GM21786 (cell line): ENCODE measurements at regions not wholly inside any gene's neighbourhood (a gene's known extent, or its start where the extent isn't known, plus 50 kb on each side); places are given as distances from the start of the nearest gene placed in this dataset.

Source experiments
- ATAC-seq: cut with Tn5 transposase; IDR thresholded peaks from one replicate; pipeline ENCODE4 v1.9.1; 2021; ENCODE audit not compliant: unreplicated experiment

DNA sequence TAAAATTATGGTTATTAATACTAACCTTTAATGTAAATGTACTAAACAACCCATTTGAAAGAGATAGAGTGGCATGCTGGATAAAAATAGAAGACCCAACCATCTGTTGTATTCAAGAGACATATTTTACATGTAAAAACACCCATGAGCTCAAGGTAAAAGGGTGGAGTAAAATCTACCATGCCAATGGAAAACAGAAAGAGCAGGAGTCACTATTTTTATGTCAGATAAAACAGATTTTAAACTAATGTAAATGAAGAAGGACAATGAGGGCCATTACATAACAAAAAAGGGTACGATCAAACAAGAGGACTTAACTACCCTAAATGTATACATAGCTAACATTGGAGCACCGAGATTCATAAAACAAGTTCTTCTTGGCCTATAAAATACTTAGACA, 66.3 kb downstream of the ITM2A start:
- no peak for ATAC-seq

DNA sequence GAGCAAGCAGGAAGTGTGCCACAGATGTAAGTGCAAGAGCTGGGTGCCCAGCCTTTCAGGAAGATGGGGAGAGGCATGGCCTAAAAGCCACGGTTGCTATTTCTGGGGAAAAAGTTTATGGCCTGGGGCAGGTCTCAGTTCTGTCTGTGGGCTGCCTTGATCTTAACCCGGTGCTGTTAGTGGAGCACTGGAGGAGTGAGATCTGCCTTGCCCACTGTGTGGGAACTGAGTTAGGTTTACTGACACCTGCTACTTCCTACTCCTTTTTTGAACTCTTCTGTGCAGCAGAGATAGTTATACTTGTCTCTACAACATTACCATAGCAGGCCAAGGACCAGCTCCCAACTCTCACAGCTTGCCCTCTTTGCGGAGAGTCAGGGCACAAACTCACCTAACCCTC, 76.5 kb downstream of the ITM2A start:
- no peak for ATAC-seq

DNA sequence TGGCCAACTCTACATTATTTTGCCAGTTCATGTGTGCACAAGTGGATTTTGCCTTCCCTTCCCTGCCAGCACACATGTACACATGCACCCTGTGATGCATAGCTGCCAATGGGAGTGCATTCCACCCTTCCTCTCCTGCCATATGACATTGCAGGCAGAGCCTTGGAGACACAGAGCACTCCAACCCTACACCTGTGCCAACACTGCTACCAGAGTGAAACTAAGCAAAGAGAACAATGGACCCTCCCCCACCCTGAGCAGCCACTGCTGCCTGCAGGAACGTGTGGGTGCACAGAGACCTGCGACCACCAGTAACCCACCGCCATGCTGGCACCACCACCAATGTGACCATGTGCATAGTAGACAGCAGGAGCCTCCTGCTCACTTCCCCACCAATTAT, 78.4 kb downstream of the ITM2A start:
- ATAC-seq, result no peak

DNA sequence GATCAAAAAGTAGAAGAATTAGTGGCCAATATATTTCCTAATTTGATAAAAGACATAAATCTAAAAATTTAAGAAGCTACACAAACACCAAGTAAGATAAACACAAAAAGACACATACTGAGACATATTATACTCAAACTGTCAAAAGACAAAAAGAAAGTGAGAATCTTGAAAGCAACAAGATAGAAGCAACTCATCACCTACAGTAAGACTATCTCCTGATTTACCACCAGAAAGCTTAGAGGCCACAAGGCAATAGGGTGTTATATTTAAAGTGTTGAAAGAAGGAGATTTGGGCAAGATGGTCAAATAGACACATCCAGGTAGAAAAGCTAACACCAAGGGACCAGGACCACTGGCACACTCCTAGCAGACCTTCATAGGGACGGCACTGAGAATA, 79.4 kb downstream of the ITM2A start:
- no peak for ATAC-seq

DNA sequence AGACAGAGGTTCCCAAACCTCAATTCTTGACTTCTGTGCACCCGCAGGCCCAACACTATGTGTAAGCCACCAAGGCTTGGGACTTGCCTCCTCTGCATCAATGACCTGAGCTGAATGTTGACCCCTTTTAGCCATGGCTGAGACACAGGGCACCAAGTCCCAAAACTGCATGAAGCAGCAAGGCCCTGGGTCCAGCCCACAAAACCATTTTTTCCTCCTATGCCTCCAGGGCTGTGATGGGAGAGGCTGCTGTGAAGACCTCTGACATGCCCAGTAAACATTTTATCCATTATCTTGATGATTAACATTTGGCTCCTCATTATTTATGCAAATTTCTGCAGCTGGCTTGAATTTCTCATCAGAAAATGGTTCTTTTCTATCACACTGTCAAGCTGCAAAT, 85.4 kb downstream of the ITM2A start:
- no peak for ATAC-seq

DNA sequence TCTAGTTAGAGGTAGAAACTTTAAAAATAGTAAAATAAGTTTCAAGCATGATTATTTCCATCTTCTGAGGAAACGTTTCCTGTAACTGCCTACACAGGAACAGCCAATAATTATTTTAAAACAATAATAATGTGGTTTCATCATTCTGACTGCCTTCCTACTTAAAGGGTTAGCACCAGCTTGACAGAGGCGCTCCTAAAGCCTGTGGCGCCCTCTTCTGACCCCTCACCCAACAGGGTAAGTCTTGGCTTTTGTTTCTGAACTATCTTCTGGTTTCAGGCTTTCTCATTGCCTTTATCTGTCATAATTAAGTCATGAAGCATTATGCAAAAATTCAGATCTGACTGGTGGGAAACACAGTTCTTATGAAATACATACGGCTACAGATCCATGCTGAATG, 96.7 kb downstream of the ITM2A start:
- ATAC-seq, result peak; percentile 97

DNA sequence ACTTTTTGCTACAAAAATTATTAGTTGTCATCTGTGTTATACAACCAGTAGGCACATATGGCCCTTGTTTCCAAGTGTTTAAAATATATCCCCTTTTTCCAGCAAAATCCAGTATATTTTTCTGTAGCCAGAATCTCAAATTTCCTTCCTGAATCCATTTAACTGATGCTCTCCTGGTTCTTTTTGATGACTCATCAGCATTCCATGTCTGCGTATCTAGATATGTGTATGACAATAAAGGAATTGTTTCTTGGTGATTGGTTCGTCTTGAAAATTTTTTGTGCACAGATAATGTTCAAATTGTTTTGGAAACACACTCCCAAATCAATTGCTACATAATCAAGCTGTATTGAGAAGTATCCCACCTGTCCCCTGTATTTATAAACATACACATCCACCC, 98.3 kb downstream of the ITM2A start:
- ATAC-seq, result no peak

DNA sequence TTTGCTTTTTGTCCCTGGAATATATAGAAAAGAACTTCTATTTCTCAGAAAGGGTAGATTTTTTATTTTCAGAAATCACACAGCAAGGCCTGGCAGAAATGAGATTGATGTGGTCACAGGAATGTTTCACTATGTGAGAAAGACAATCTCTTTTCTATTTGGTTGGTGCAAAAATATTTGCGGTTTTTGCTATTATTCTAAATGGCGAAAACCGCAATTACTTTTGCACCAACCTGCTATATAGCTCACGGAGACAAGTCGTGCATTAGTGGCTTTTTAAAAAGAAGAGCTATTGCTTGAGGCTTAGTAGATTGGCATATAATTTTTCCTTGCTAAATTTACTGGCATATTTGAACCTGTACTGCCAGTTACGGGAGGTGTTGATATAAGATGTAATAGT, 100.4 kb downstream of the ITM2A start:
- no peak for ATAC-seq

DNA sequence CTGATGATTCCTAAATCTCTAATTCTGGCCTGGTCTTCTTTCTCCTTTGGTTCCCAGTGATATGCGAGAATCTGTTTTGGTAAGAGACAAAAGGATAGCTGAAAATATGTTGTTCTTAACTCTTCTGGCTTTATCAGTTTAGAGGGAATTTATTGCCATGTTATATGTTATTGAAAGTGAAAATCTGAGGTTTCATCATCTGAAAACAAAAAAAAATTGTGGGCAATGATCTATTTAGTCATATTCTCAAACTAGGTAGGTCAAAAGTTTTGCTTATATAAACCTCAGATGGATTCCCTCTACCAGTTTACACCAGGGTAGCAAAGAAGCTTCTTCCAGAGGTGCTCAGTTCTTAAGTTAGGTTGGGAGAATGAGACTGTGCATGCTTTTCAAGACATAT, 103.6 kb downstream of the ITM2A start:
- ATAC-seq, result no peak

DNA sequence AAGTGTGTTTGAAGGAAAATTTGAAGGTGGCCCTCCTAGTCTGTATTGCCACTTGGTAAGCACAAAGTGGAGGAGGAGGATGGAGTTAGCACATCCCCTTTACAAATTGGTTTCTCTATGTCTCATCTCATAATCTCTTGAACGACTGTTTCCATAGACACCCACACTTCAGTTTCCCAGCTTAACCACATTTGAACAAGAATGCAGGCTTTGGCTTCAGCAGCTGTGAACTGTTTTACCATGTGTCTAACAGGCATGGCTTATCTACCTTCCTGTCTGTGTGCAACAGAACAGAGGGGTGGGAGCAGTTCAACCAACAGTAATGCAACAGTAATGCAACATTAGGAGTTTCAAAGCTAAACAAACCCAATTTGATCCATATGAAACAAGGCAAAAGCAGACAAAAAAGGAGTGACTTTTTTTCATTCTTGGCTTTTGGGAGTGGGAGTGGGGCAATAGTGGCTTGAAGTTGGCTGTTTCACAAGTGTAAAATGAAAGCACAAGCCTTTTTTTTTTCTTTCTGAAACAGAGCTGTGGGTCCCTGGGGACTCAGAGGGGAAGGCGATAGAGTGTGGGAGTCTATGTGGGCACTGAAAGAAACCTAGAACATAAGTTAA, 108.0 kb downstream of the ITM2A start:
- peak; percentile 94 for ATAC-seq

DNA sequence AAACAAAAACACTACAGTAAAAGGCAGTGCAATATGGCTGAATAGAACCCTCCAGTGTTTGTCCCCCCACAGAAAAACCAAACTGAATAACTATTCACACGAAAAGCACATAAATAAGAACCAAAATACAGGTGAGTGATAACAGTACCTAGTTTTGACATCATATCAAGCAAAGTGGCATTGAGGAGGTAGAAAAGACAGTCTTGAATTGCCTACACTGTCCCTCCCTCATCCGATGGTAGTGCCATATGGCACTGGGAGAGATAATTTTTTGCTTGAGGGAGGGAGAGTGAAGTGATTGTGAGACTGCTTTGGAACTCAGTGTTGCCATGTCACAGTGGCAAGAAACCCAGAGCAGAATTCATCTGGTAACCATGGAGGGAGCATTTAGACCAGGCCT, 99.2 kb downstream of the GPR174 start:
- no peak for ATAC-seq

DNA sequence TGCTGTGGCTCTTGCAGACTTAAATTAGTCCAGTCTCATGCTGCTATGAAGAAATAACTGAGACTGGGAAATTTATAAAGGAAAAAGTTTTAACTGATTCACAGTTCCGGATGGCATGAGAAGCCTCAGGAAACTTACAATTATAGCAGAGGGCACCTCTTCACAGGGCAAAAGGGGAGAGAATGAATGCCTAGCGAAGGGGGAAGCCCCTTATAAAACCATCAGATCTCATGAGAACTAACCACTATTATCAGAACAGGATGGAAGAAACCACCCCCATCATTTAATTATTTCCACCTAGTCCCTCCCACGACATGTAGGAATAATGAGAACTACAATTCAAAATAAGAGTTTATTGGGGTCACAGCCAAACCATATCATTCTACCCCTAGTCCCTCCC, 91.4 kb downstream of the GPR174 start:
- no peak for ATAC-seq

DNA sequence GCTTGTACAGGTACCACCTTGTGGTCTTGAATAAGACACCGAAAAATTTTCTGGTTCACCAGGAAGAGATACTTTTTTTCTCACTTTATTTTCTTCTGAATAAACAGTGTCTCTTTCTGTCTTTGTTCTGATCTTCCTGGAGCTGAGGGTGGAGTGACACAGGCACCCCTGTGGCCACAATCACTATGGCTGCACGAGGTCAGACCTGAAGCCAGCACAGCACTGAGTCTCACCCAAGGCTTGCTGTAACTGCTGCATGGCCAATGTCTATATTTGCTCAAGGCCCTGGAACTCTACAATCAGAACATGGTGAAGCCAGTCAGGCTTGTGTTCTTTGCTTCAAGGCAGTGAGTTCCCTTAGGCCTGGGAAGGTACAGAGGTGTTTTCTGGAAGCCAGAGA, 87.2 kb downstream of the GPR174 start:
- ATAC-seq, result no peak
